ENCODE measurements at regions not wholly inside any gene's neighbourhood (a gene's known extent, or its start where the extent isn't known, plus 50 kb on each side); places are given as distances from the start of the nearest gene placed in this dataset.

DNA sequence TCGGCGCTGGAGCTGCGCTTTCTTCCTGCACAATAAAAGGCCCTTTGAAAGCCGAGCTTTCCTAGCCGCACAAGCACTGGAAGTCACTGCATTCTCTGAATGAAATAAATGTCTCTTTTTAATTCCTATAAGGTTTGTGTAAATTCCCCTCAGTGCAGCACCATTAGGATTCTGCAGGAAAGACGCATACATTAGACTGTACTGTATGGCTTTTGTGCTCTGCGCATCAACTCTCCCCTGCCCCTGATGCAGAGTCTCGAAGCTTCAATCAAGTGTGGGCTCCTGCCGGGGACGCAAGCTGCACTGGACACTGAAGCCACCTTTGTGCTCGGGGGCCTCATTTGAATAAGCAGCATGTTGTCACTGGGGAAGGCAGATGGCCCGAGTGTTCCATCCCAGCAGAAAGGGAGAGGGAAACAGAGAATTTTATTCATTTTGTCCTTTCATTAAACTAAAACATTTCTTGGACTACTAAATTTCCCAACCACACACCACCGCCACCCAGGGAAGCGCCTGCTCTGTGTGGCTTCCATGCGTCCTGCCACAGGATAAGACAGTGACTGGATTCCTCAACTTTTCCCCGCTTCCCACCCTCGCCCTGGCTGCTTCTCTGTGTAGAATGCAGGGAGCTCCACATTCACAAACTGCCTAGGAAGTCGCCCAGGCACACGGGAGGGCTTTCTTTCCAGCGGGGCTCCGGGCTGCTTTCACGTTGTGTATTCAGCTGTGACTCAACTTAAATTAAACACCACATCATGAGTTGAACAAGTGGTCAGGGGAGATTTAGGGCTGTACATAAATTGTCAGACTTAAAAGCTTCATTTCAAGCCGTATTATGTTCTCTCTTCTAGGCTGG is 635.4 kb downstream of the IRX1 start:
- TF ChIP-seq, protein P1, sequence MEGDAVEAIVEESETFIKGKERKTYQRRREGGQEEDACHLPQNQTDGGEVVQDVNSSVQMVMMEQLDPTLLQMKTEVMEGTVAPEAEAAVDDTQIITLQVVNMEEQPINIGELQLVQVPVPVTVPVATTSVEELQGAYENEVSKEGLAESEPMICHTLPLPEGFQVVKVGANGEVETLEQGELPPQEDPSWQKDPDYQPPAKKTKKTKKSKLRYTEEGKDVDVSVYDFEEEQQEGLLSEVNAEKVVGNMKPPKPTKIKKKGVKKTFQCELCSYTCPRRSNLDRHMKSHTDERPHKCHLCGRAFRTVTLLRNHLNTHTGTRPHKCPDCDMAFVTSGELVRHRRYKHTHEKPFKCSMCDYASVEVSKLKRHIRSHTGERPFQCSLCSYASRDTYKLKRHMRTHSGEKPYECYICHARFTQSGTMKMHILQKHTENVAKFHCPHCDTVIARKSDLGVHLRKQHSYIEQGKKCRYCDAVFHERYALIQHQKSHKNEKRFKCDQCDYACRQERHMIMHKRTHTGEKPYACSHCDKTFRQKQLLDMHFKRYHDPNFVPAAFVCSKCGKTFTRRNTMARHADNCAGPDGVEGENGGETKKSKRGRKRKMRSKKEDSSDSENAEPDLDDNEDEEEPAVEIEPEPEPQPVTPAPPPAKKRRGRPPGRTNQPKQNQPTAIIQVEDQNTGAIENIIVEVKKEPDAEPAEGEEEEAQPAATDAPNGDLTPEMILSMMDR (IDR thresholded peaks at IDR 0.05), result no peak
- TF ChIP-seq EP300 (IDR thresholded peaks at IDR 0.05) (no peak), POLR2AphosphoS5 (IDR thresholded peaks at IDR 0.05) (no peak), POLR2A (IDR thresholded peaks at IDR 0.05) (no peak)
